GM21526 (cell line): ENCODE measurements at regions not wholly inside any gene's neighbourhood (a gene's known extent, or its start where the extent isn't known, plus 50 kb on each side); places are given as distances from the start of the nearest gene placed in this dataset.
"Not testable (repeated sequence)": the region's sequence is repeated elsewhere in the genome, so short reads cannot be mapped to it uniquely, and the experiment has no call there.

Source experiments
- ATAC-seq: cut with Tn5 transposase; IDR thresholded peaks from one replicate; pipeline ENCODE4 v1.9.1; 2021; ENCODE audit warnings: moderate library complexity; ENCODE audit not compliant: unreplicated experiment, low FRiP score

DNA sequence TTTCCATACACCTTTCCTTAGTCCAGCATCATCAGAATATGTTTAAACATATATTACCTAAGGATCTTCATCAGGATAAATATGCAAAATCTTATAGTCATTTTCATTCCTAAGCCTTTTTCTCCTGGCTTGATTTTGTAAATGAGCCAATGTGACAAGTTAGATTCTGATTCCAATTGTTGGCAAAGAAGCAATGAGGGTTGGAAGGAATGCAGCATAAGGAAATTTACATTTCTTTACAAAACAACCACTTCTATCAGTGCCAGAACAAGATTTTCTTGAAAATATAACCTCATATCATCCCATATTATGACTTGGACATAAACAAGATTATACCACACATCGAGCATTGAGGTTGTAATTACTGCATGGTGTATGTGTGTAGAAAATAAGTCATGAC, 508.1 kb downstream of the TRAM1L1 start:
- ATAC-seq, result no peak

GRCh38 chr4:116573540-116573939, 511.8 kb downstream of the TRAM1L1 start:
- ATAC-seq, result no peak

DNA sequence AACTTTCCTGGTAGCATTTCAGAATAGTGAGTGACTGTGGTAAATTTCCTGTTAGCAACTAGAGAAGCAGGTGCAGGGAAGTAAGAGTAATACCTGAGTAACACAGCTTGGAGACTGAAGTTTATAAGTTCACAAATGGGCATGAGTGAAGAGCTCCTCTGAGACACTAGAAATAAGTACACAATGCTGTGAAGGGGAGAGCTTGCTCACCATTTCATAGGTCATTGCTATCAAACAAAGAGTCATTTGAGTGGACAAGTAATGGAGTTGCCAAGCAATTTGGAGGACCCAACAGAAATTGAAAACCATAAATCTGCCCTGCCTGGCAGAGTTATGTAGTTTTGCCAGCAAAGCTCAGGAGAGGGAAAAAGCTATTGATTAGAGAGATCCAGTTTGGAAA, 523.6 kb downstream of the TRAM1L1 start:
- ATAC-seq, result no peak

- no peak for ATAC-seq
Observed at GRCh38 chr4:116551806-116552205, 533.6 kb downstream of the TRAM1L1 start.

GRCh38 chr4:116547632-116548031, 537.7 kb downstream of the TRAM1L1 start:
- ATAC-seq, result no peak

GRCh38 chr4:116546759-116547158, 538.6 kb downstream of the TRAM1L1 start:
- ATAC-seq, result no peak

- ATAC-seq, result no peak
Observed at GRCh38 chr4:116544946-116545345, 540.4 kb downstream of the TRAM1L1 start.

GRCh38 chr4:116539744-116540143, 545.6 kb downstream of the TRAM1L1 start:
- ATAC-seq, result no peak

GRCh38 chr4:116537828-116538227, 547.5 kb downstream of the TRAM1L1 start:
- no peak for ATAC-seq

DNA sequence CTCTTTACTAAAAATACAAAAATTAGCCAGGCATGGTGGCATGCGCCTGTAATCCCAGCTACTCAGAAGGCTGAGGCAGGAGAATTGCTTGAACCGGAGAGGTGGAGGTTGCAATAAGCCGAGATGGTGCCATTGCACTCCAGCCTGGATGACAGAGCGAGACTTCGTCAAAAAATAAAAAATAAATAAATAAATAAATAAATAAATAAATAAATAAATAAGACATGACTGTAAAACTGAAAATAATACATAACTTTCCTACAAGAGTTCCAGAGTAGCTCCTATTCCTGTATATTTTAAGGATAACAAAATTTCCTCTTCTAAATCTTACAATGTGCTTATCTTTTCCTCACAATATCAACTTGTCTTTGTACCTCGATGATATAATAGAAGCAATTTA, 549.4 kb downstream of the TRAM1L1 start:
- ATAC-seq, result not testable (repeated sequence)

- no peak for ATAC-seq
Observed at GRCh38 chr4:116531870-116532269, 553.5 kb downstream of the TRAM1L1 start.

GRCh38 chr4:116531026-116531425, 554.4 kb downstream of the TRAM1L1 start:
- ATAC-seq, result no peak

DNA sequence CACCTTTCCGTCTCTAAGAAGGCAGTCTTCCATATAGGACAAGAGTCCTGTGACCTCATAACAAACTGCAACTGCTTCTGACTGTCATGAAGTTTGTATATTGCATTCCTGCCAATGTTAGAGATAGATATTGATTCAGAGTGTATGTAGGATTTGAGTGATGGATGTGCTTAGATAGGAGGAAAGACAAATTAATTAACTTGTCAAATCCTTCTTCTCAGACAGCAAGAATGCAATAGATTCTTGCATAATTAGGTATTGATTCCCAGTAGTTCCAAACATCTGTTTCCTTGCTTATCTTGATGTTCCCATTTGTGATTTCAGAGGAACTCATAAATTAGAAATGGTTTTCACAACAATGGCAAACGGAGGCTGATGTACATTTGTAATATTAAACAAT, 555.3 kb downstream of the TRAM1L1 start:
- no peak for ATAC-seq

DNA sequence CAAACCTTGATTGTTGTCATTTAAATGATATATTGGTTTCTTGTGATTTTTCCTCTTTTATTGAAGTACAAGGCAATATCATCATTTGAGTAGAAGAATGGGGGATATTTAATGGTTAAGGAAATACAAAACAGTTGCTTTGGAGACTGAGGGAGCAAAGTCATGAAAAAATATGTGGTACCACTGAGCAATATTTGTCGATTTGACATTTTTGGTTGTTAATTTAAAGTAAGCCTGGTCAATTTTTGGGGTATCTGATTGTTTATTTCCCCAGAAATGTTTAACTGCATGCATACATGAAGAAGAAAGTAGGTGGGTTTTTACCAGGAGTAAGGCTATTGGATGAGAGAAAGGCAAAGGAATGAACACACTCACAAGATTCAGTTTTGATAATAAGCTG, 556.2 kb downstream of the TRAM1L1 start:
- no peak for ATAC-seq

DNA sequence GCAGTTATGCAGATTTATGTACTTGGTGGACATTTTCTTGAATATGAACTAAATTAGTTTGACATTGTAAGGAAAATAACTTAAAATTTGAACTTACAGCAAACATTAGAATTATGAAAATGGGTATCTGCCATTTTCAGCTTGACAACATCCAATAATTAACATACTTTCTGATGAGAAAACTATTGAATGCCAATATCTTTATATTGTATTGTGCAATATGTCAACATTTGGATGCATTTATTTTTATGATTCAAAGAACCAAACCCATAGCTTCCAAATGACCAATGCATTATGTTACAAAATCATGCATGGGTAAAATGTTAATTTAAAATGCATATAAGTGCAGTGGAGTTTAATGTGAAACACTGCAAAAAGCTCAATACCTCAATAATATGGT, 562.5 kb downstream of the TRAM1L1 start:
- no peak for ATAC-seq

DNA sequence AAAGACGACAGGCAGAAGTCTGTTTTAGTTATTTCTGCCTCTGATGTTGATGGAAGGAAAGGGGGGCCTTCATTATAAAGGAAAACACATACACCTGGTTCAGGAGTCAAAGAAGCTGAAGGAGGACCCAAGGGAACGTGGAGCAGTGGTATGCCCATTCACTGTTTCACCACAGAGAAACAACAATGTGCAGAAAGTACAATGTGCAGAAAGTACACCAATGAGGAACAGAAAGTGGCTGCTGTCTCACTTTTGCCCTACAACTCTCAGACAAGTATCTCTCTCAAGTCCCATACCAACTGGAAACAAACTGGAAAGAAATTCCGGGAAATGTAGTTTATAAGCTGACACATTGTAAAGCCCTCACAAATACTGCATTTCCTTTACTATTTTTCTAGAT, 564.5 kb downstream of the TRAM1L1 start:
- no peak for ATAC-seq

- ATAC-seq, result no peak
Observed at GRCh38 chr4:116516711-116517110, 568.7 kb downstream of the TRAM1L1 start.

DNA sequence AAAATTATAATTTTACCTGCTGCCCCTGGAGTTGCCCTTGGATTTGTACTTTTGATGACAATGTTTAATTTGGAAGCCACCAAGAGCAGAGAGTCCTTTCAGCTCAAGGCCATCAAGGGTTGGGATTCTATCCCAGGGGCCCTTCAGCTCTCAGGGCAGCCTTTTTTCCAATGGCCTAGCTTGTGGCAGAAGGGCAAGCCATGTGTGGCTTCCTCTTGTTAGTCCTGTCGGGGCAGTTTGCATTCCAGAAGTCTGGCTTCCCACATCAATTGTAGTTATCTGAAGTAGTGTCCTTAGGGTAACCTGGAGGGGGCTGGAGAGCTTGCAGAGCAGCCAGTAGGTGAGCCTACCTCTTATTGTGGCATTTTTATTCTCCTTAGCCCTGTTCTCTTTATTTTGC, 569.4 kb downstream of the TRAM1L1 start:
- ATAC-seq, result no peak

DNA sequence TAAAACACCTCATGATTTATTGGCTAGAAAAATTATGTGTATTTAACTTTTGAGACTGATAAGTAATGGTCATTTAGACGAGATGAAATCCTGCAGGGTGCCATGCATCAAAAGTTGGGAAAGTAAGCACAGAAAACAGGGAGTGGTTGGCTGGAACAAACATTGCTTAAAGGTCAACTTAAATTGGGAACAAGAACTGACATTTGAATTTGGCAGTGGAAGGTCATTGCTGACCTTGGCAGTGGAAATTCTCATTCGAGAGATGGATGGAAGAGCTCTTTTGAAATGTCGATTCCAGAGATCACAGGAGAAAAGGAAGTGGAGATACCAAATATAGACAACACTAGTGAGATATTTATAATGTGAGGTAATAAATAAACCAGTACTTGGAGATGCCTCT, 572.8 kb downstream of the TRAM1L1 start:
- ATAC-seq, result no peak

GRCh38 chr4:116501954-116502353, 583.4 kb downstream of the TRAM1L1 start:
- ATAC-seq, result no peak

DNA sequence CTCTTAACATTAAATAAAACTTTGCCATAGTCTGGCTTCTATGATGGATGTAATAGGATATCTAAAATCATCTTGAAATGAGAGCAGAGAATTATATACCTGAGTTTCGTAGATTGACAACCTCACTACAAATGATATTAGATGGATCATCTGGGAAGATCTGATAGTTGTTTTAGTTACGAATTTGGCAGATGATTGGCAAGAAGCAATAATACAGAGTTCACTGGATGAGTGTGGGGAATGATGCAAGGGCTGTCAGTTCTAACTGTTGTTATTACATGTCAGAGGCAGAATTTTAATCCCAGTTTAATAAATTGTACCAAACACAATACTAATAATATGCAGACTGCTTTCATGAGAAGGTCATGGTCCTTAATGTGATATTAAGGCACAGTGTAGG, 585.2 kb downstream of the TRAM1L1 start:
- no peak for ATAC-seq

DNA sequence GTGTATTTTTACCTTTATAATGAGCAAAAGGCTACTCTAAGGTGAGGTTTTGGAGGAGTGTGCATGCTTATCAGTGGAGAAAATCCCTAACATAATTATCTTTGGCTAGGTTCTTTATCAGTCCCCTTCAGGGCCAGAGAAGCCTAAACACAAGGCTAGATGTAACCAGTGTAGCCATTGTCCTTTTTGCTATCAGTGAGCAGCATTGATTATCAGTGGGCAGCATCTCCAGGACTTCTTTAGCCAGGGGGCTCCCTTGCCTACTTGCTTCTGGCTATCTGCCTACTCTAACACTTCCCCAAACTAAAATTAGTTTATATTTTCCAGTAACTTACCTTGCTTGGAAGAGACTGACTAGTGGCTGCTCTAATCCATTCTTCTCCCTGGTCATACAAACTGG, 595.6 kb downstream of the TRAM1L1 start:
- no peak for ATAC-seq

- no peak for ATAC-seq
Observed at GRCh38 chr4:116486401-116486800, 599.0 kb downstream of the TRAM1L1 start.

DNA sequence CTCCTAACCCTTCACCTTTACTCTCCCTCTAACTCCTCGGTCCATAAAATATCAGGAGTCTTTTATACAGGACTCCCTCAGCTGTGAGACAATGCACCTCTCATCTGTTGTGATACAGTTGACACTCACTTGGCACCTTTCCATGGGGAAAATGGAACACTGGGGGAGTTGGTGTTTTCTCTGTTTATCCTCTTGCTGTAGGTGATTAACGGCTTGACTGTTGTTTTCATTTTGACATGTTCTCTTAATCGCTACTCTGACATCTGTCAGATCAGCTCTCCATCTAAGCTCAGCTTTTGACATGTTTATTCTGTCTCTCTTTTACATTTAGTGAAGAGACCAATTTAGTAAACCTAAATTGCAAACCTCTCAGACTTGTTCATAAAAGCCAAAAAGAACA, 604.8 kb downstream of the TRAM1L1 start:
- no peak for ATAC-seq
